Right renal pelvis (tissue), 4 donors: ENCODE measurements at regions not wholly inside any gene's neighbourhood (a gene's known extent, or its start where the extent isn't known, plus 50 kb on each side); places are given as distances from the start of the nearest gene placed in this dataset.

Experiments used
- DNase-seq, 4 donors: peaks; one replicate each; pipeline ENCODE4 v3.0.0-alpha.2; 2013; ENCODE audit warnings: low read depth in 4 of 4, low spot score in 3 of 4, missing footprints in 1 of 4

DNA sequence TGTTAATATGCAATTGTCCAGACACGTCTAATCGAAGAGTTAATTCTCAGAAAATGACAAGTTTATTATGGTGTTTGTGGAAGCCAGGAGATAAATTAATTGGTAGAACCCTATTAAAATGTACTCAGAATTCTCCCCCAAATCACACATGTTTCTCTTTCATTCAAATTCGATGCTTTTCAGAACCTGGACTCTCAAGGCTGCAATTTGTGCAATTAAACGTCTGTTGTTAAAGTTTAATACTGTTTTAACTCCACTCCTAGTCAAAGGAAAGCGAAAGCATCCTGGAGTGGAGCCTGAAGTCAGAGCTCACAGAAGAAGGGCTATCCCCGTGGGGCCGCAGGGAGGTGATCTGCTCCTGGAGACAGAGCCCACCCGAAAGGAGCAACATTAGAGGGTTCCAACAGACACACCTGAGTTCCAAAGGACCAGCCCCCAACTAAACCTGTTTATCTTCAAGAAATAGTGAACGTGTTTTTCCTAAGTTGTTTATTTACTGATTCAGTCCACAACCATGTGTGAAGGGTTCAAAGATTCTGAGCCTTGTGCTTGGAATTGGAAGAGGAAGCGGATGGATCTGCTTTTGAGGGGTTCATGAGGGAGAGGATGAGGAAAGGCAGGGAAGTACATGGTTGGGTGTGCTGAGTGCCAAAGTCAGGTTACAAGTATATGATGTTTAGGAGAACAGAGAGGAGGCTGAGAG, 68.0 kb upstream of the AKT3 start:
- DNase-seq: no peak

DNA sequence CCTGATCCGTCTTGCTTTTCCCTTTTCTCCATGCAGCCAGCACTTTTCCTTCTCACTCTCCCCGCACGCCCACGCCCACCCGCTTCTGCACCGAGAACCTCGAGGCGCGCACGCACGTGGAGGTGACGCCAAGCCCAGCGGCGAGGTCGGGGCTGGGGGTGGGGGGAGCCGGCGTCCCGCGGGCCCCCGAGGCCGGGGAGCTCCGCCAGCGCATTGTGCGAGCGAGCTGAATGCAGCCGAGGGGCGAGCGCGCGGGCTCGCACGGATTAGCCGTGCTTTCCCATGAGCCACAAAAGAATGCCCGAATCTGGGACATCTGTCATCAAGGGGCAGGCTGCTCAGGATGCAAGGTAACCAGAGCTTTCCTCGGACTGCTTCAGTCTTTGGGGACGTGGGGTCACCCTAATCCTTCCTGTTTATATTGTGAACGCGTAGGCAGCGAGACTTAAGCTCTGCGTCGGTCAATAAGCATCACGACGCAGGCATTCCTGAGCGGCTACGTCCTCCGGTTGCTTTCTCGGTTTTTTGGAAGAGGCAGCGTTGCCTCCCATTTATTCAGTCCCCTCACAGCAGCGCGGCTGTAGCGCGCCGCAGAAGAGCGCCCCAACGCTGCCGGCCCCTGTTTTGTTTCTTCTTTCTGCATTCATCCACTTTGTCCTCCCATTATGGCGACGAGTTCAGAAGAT, 67.3 kb upstream of the AKT3 start:
- DNase-seq: peak in 2 of 4 donors; percentile 20 to 32

DNA sequence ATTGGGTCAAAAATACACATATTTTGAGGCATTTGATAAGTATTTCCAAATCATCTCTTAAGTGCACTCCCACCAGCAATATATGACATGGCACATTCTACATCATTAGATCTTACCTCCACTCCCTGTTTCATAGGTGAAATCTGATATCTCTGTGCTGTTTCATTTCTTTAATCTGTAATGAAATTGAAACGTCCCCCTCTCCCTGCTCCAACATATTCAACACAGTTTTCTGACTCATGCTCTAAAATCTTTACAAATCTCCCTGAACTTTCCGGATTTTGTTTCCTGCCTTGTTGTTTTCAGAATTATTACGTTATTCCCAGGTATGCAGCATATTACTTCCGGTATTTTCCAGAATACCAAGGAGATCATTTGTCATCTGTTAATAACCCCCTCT, 66.1 kb upstream of the AKT3 start:
- DNase-seq: no peak

DNA sequence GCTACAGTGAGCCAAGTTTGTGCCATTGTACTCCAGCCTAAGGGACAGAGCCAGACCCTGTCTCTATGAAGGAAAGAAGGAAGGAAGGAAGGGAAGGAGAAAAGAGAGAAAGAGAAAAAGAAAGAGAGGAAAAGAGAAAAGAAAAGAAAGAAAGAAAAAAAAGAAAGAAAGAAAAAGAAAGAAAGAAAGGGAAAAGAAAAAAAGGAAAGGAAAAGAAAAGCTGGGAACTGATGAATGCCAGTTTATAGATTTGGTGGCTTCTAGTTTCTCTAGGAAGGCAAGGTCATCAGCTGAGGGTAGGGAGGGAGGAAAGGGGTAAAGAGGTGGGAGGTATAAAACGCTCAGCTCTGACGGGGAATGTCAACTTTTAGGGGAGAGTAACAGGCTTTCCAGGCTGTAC, 62.3 kb upstream of the AKT3 start:
- DNase-seq: no peak

DNA sequence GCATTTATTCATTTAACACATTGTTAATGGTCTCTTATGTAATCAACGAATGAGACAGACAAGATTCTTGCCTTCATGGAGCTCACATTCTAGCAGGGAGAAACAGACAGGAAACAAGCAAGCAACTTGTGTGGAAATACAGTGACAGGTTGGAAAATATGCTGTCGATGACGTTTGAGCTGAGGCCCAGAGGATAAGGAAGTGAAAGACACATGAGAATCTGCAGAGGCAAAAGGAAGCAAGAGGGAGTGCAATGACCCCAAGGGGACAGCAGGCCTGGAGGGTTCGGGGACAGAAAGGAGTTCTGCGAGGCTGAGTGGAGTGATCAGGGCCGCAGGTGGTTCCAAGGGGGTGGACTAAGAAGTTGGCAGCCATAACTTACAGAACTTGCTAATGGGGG, 60.6 kb upstream of the AKT3 start:
- DNase-seq: no peak

DNA sequence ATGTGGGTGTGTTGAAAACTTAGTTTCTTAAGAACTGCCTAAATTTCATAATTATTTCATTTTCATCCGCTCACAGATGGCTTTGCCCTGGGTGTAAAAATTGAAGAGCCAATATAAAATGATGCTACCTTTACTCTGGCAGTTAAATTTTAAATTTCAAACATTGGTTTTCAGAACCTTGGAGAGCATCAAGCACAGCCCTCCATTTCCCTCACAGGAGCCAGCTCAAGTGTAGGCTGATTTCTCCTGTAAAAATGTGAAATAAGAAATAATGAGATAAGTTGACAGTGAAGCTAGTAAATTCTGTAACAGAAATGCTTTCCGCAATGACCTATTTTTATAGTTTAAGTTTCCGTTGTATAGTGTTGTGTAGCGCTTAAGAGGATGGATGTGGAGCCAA, 53.9 kb upstream of the AKT3 start:
- DNase-seq: no peak

DNA sequence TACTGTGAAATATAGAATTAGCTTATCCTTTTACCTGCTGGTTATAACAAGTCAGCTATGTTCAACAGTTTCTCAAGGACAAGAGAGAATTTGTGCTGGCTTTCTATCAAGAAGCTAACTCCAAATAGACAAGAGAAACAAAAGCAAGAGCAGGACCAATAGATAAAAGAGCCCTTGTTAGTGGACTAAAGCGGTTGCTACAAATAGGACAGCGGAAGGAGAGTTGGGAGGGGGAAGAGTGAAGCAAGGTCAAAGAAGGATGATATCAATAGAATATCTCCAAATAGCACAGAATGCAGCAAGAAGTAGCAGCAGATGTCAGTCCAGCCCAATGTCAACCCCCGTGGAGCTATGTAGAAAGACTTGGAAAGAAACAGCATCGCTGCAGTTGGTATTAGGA, 53.0 kb upstream of the AKT3 start:
- no peak for DNase-seq

DNA sequence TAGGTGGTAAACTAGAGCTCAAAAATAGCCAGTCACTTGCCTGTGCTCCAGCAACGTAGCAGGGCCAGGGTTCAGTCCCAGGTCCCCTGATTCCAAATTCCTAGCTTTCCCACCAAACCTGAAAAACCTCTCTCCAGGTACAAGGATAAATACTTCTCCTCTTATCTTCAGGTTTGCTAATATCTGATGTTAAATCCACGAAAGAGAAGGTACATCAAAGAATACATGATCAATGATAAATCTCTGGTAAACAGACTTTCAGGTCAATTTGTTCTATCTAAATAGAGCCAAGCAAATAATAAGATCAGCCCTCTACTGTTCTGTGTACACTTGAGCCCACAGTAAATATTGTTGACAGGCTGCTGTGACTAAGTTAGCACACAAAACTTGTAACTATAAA, 52.1 kb upstream of the AKT3 start:
- no peak for DNase-seq
